GM19025 (cell line): ENCODE measurements at regions not wholly inside any gene's neighbourhood (a gene's known extent, or its start where the extent isn't known, plus 50 kb on each side); places are given as distances from the start of the nearest gene placed in this dataset.
"Not testable (repeated sequence)": the region's sequence is repeated elsewhere in the genome, so short reads cannot be mapped to it uniquely, and the experiment has no call there.

Experiments used
- ATAC-seq: cut with Tn5 transposase; IDR thresholded peaks from one replicate; pipeline ENCODE4 v1.9.1; 2021; ENCODE audit warnings: mild to moderate bottlenecking, low read depth, moderate library complexity; ENCODE audit not compliant: unreplicated experiment

DNA sequence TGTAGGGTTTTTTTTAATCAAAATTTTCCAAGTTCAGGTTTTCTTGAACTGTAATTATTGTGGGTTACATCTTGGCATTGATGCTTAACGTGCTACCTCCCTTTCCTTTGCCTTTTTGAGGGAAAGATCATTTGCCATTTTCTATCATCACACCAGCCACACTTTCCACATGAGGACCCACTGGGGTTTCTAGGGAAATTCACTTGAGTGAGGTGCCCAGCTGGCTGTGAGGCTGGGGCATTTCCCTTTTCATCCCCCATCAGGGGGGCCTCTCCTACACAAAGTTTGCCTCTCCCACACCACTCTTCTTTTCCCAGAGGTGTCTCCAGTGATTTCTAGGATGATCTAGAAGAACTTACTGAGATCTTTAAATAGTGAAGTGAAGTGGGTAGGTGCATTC is 335.7 kb downstream of the BMP4 start:
- peak; percentile 36 for ATAC-seq

DNA sequence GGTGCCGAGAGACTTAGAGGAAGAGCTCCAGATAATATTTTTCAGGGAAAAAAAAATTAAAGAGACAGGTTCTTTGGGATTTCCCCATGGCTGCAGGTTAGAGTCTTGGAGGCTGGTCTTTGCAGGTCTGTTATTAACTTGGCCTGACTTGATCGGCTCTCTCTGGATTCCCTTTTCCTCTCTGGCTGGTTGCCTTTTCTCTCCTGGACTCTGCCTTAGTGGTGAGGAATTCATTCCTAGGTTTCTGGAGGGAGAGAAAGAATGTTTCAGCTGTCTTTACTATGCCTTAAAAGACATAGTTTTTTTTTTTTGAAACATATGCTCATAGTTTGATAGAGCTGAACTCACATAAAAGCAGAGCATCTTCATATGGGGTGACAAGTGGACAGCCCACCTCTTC is 336.3 kb downstream of the BMP4 start:
- ATAC-seq, result no peak

DNA sequence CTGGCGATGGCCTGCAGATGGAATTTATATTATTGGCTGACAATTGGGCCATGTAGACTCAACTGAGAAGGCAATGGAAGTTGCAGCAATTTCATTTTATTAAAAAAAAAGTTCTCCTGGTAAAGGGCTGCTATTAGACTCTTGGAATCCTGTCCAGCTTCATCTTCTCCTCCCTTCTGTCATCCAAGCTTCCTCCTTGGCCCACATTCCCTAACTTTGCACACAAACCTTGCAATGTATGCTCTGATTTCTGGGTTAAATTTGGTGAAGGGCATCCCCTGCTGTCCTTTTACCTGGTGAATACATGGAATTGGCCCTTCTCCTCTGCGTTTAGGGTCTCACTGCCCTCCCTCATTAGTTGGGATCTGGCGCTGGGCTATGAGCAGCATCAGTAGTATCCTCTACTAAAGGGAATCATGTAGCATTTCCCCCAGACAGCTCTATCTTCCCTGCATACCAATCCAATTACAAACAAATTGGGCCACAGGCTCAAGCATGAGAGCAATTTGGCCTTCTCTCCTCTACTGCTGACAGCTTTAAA is 336.9 kb downstream of the BMP4 start:
- no peak for ATAC-seq

DNA sequence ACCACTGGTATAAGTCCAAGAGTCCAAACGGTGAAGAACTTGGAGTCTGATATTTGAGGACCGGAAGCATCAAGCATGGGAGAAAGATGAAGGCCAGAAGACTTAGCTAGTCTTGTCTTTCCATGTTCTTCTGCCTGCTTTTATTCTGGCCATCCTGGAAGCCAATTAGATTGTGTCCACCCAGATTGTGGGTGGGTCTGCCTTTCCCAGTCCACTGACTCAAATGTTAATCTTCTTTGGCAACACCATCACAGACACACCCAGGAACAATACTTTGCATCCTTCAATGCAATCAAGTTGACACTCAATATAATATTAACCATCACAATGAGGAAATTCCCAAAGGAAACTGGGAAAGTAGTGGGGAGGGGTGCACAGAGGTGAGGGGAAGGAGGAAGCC is 340.1 kb downstream of the BMP4 start:
- not testable (repeated sequence) for ATAC-seq

DNA sequence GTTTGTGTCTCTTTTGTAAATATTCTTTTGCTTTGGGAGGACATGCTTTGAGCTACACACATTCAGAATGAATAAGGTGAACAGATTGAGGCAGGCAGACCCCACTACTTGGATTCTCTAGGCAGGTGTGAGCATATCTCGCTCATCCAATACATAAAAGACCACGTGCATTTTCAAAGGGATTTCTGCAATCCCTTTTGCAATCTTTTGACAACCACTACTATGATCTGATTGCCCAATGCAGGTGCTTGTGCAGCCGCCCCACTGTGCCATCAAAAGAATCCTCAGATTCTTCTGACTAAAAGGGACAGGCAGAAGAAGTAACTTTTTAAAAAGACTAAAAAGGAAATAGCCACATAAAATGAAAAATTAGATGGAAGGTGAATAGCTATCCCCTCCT is 341.4 kb downstream of the BMP4 start:
- no peak for ATAC-seq

DNA sequence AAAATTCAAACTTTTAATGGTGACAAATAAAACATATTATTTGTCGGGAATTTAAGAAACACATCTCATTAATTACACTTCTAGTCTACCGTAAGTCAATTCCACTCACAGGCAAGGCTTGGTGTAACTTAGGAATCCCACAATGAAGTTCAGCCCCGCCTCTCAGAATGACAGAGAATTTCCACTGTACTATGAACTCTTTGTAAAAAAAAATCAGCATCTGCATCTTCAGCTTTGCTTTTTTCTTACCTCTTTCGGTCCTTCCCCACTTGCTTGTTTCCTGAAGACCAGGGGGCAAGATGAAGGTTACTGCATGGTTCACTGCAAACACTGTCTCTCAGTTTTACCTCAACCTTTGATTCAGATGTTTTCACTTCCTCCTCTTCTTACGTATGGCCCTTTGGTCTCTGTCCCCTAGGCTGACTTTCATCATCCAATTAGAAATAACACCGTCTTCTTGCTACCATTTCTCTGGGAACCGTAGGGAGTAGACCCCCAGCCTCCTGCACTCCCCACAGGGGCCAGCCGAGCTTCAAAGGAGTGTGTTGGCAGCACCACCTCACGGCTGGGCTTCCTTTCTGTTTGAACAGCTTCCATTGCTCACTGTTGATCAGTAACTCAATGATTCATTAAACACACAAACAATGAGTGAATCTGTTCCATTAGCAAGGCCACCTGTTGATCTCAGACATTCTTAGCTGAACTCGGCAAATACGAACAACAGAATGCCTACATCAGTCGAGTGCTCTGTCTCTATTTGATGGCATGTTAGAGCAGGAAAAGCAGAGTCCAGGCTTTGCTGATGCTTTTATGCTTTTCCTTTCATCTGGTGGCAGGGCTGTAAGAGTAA is 343.0 kb downstream of the BMP4 start:
- peak; percentile 95 for ATAC-seq

DNA sequence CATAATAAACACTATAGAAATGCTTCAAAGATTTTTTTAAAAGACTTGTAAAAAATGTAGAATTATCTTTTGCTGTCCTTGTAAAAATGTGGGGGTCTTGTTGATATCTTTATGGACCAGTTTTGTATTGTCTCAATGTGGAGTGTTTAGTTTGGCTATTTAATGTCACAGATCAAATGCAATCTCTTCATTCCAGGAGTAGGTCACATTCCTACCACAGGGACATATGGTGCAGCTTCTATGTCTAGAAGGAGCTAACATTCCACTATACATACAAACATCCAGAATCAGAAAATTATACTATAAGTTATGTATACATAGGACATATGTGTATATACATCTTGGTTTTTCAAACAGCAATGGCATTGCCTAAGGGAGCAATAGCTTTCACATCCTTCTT is 345.7 kb downstream of the BMP4 start:
- no peak for ATAC-seq

DNA sequence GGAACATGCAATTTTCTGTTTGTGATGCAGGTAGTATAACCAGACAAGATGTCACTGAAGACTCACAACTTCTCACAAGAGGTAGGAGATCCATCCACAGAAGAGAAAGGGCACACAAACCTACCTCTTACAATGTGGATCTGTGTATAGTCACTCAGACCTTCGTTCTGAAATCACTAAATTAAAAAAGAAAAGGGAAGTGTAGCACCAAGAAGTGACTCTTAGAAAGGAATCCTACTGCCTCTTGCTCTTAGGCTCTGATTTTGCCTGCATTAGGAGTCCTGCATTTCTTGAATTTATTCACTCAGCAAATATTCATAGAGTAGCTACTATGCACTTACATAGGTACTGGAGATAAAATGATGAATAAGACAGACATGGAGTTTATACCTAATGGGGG is 347.6 kb downstream of the BMP4 start:
- no peak for ATAC-seq

DNA sequence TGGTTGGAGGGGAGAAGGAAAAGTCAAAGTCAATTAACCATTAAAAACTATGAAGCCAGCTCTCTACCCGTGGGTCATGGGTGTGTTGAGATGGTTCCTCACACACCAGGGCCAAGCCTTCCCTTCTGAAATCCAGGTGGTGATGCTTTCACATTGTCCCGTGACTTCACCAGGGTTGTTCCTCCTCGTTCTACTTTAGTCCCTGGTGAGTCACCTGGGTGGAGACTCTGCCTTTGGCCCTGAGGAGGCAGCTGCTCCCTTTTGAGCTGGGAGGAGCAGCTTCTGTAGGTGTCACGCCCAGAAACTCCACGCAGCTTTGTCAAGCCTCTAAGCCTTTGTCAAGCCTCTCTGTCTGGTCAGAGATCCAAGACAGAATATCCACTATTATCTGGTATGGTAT is 348.3 kb downstream of the BMP4 start:
- ATAC-seq, result no peak

DNA sequence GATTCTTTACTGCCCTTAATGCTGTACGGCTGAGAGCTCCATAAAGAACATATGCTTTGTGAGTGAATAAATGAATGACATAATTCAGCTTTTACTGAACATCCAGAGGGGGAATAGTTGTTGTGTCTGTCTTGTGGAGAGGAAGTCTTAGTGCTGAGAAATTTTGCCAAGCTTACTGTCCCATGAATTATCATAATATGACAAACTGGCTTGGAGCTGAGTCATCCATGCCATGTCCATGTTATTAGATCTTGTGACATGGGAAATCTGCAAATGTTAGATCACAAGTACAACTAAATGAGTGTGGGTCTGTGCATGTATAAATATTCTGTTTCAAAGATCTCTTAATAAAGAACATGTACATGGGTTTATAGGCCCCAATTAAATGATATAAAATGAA is 350.4 kb downstream of the BMP4 start:
- ATAC-seq, result no peak

DNA sequence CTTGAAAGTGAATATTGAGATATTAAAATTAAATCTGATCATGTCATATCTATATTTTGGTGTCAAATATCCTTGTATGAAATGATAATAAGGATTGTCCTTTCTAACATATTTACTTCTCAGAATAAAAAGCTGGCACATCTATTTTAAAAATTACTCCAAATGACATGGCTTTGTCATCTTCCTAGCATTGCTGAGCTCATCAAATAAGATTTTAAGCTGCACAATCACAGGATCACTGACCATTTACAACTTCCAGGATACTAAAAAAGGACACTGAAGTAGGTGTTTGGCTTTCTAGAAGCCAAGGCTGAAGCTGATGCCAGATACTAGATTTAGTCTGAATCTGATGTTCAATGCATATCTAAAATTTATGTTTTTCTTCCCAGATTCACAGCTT is 351.1 kb downstream of the BMP4 start:
- ATAC-seq, result no peak

DNA sequence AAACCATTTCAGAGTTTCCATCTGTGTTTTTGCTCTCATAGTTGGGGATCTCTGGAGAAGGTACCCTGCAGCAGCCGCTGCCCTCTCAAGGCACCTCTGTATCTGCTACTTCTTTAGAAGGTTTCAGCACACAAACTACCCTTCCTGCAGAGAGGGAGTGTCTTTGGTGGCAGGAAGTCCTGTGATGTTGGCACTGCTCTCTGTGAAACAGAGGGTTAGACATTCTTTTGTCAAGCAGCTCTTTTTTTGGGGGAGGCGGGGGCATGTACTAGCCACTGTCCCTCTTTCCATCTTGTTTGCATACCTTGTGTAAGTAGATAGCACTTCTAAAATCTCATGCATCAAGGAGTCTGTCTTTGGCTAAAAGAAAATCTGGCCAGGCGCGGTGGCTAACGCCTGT is 352.6 kb downstream of the BMP4 start:
- no peak for ATAC-seq

DNA sequence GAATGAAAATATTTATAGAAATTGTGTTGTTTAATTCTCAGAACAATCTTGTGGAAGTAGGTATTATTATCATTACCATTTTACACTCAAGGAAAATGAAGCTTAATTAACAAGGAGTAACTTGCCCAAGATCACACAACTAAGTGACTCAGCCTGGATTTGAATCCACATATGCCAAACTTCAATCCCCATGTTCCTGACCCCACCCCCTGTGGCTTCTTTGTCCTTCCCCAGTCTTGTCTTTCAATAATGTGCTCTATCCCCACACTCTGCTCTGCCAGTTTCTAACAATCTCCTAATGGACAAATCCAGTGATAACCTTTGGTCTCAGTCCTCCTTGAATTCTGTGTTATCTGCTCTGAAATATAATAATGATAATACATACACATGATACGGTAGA is 355.2 kb downstream of the BMP4 start:
- ATAC-seq, result no peak

DNA sequence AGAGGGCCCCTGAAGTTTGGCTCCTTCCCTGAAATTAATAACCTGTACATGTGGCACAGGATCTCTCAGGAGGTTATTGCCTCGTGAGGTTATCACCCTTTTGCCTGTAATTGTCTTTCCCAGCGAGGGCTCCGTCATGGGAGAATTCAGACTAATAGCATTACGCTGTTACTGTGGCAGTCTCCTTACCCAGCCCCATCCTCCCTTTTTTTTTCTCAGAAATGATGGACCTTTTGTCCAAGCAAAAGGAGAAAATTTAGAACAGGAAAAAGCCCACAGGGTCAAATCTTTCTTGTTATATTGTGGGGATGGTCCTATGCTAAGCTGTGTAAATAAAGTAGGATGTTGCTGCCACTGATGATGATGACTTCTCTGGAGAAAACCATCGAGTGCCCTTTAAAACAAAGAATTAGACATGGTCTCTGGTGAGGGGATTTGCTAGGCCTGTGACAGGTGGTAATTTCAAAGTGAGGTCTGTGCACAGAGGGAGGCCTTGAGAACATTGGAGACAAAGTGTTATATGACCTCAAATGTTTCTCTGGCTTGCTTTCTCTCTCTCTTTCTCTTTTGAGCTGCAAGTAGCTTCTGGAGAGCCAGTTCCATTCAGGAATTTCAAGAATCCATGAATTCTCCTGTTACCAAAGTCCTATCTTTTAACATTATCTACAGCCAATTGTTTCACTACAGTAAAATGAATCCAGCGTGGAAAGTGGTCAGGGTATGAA is 357.2 kb downstream of the BMP4 start:
- no peak for ATAC-seq

DNA sequence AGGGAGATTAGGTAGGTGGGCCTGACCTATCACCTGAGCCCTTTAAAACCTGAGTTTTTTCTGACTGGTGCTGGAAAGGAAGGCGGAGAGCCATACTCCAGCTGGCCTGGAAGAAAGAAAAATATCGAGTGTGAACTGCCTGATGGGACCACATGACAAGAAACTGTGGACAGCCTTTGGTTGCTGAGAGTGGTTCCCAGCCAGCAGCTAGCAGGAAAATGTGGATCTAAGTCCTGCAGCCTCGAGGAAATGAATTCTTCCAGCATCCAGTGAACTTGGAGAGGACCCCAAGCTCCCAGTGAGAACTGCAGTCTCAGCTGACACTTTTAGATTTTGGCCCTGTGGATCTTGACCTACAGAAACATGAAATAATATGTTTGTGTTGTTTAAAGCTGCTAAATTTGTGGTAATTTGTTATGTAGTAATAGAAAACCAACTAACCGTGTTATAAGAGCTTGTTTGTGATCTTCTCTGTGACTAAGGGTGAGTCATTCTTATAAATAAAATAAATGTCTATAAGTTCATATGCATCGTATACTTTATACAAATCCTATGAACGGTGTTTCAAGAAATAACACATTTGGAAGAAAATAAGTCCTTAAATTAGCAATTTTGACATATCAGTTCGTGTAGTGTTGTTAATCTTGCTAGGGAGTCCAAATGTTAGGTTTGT is 359.6 kb downstream of the BMP4 start:
- ATAC-seq, result no peak

DNA sequence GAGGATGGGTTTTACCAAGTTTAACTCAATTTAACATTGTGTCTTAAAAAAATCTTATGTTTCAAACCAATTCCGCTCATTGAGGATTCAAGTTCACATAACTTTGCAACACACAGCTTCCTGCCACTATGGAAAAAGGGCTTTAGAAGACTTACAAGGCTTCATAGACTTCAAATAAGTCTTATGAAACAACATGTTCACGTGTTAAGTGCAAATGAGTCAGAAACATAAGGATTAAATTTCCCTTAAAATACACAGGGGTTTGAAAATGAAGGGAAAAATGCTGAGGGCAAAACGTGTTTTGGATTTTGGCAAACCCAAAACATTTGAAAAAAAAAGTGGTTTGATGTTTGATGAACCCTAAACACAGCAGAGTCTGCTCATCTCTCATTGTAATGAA is 364.8 kb downstream of the BMP4 start:
- ATAC-seq, result no peak

DNA sequence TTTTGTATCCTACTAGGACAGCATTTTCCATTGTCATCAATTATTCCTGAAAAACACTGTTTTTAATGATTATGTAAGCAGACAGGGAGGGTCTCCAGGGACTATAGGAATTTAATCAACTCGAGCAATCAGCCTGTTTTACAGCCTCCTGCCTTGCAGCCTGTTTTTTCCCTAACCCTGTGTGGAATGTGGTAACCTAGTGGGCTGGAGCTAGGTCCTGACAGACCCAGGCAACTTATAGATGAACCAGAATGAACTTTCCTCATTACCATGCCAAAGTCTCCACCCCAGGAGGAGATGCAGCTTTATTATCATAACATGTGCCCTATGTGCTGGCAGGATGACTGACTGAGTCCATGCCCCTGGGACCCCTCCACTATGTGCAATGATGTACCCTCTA is 375.1 kb downstream of the BMP4 start:
- no peak for ATAC-seq

DNA sequence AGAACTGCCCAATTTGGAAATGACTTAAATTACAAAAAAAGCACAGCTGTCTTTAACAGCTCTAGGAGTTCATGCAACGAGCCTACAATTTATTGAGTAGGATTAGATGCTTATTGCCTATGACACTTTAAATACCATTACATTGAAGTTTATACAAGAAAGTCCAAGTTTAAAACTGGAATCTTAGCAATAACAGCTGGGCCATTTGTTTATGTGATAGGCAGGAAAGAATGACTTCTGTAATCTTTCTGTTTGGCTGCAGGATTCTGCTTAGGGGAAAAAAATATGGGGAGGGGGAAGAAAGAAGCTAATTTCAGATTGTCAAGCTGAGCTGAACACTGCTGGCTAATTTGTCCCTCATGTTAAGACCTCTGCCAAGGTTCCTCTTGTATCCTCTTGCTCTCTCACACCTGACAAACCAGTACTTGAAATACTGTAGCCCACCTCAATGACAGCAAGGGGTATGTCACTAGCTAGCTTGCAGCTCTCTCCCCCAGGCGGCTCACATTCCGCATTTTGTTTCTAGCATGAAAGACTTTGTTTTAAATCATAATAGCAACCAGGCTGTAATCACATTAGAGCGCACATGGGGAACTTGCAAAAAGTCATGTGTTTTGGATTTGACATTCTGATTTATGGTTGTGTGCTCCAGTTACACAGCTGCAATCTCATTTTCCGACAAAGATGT is 384.8 kb downstream of the BMP4 start:
- no peak for ATAC-seq

DNA sequence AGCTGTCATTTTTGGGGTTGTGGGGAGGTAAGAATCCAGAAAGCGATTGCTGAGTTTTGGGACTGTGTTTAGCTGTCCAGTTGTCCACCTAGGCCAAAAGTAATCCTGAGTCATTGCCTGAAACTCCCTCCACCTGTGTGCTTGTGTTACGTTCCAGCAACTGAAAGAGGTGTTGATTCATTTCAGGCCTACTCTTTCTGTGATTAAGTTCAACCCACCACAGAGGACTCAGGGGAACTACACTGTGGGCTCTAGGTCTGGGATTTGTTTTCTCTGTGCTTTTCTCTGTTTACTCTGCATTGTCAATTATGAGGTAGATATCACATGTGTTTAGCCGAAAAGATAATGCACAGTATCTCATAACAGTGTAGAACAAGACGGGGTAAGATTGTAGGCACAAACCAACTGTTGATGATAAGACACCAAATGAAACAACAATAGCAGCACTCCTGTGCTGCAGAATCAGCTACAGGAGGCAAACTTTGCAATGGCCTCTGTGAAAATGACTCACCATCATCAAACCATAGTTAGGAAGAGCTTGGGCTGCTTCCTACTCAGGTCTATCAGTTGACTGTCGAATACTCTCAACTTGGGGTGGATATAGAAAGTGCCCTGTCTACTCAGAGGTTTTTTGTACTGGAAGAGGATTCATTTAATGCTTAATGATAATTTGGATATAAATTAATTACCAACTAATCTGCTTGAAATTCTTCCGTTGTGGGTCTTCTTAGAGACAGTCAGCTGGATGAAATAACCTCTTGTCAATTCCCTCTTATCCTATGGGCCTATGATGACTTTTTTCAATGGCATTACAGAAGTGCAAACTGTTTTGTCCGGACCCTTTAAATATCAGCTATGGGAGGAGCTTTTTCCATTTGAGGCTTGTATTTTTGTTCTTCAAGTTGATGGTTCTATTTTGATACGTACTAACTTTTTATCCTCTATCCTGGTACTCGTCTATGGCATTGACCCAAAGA is 385.9 kb downstream of the BMP4 start:
- peak; percentile 97 for ATAC-seq

DNA sequence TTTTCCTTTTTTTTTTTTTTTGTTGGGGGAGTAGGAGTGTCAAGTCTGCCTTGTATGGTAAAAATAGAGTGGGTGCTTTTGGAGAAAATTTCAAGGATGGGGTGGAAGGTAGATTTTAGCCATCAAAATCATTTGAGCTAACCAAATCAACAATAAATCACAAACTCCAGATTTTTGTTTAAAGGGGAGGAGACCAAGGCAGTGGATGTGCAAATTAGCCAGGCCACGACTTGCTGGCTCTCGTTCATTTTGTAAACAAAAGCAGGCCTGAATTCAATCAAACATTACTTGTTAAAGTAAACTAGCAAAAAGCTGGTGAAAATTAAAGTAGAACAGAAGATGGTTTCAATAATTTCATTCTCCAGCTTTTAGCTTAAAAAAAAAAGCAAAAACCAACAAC is 387.2 kb downstream of the BMP4 start:
- no peak for ATAC-seq
